ENCODE measurements at regions not wholly inside any gene's neighbourhood (a gene's known extent, or its start where the extent isn't known, plus 50 kb on each side); places are given as distances from the start of the nearest gene placed in this dataset.

GRCh38 chr5:24804221-24804681 lies 159.5 kb upstream of the CDH10 start:
- TF ChIP-seq CTCF (IDR thresholded peaks at IDR 0.05; ENCODE audit: low read depth, low read length, poor library complexity, severe bottlenecking) (no peak), EZH2phosphoT487 (IDR thresholded peaks at IDR 0.05; ENCODE audit: borderline replicate concordance, low read length) (no peak)

Measured in DOHH2 (cell line).